Natural killer cell (primary cell): ENCODE measurements at regions not wholly inside any gene's neighbourhood (a gene's known extent, or its start where the extent isn't known, plus 50 kb on each side); places are given as distances from the start of the nearest gene placed in this dataset.

Source experiments
- ATAC-seq, 3 donors: fragments of 150-1000 bp in 2 of 3; fragments of 200-7000 bp in 1 of 3; cut with Tn5 transposase; 1 replicate in 1 of 3; 2 replicates in 2 of 3; pipeline ENCODE4 v1.10.0; 2021; ENCODE audit warnings: mild to moderate bottlenecking in 2 of 3, moderate library complexity in 2 of 3
- DNase-seq, 2 donors: peaks; one replicate each; pipeline versions ENCODE4 v3.0.0 to v3.0.0-alpha.2; 2013 to 2021; ENCODE audit warnings: mixed read lengths in 1 of 2
- H3K27ac ChIP-seq: one replicate; pipeline ENCODE4 v1.5.1; 2013; ENCODE audit warnings: mild to moderate bottlenecking, low read length
- H3K27me3 ChIP-seq: one replicate; pipeline ENCODE4 v1.6.1; 2013; ENCODE audit warnings: low read length; ENCODE audit not compliant: control insufficient read depth, insufficient read depth
- H3K36me3 ChIP-seq: one replicate; pipeline ENCODE4 v1.6.1; 2013; ENCODE audit warnings: low read length; ENCODE audit not compliant: control insufficient read depth, insufficient read depth
- H3K4me1 ChIP-seq: one replicate; pipeline ENCODE4 v1.6.1; 2013; ENCODE audit warnings: low read length; ENCODE audit not compliant: control insufficient read depth, insufficient read depth
- H3K4me3 ChIP-seq: one replicate; pipeline ENCODE4 v1.5.1; 2013; ENCODE audit warnings: low read length
- H3K9me3 ChIP-seq: one replicate; pipeline ENCODE4 v1.6.1; 2013; ENCODE audit warnings: low read length; ENCODE audit not compliant: control insufficient read depth, insufficient read depth
- H3K27ac Mint-ChIP-seq, 2 donors: one replicate each; pipeline ENCODE4 v1.8.0; 2022; ENCODE audit warnings: mild to moderate bottlenecking in 2 of 2, mixed read lengths in 2 of 2, moderate library complexity in 1 of 2
- H3K27me3 Mint-ChIP-seq, 2 donors: one replicate each; pipeline ENCODE4 v1.8.0; 2022; ENCODE audit warnings: low read depth in 2 of 2, mixed read lengths in 2 of 2
- H3K36me3 Mint-ChIP-seq: one replicate; pipeline ENCODE4 v1.8.0; 2022; ENCODE audit warnings: mixed read lengths
- H3K4me1 Mint-ChIP-seq, 2 donors: one replicate each; pipeline ENCODE4 v1.8.0; 2022; ENCODE audit warnings: mixed read lengths in 2 of 2
- H3K4me3 Mint-ChIP-seq: one replicate; pipeline ENCODE4 v1.8.0; 2022; ENCODE audit warnings: mild to moderate bottlenecking, moderate library complexity, mixed read lengths
- H3K9me3 Mint-ChIP-seq, 2 donors: one replicate each; pipeline ENCODE4 v1.8.0; 2022; ENCODE audit warnings: mixed read lengths in 2 of 2
- CTCF ChIP-seq: fragments of 200-600 bp; IDR thresholded peaks from one replicate; pipeline ENCODE4 v1.8.0; 2022; ENCODE audit warnings: antibody characterized with exemption
- WGBS: methylation state at CpG from one replicate; pipeline ENCODE4 v1.1.7; 2013; ENCODE audit warnings: missing lambda C conversion rate; ENCODE audit not compliant: insufficient coverage; 5-methylcytosine and 5-hydroxymethylcytosine counted together
- intact Hi-C: fragments of 100-400 bp; cut with micrococcal nuclease; formaldehyde crosslinking; loops from one replicate; pipeline ENCODE4 v1.14.2; 2022

- no peaks in the 10 kb centered on the region for H3K4me1 Mint-ChIP-seq
- intact Hi-C loops: no loop called here
- H3K4me3 Mint-ChIP-seq: no peak overlapping the region
- no peaks in the 10 kb centered on the region for H3K9me3 ChIP-seq
- H3K4me3 ChIP-seq: no peak overlapping the region
- H3K27ac Mint-ChIP-seq: no peak overlapping the region
- H3K9me3 Mint-ChIP-seq: no peaks in the 10 kb centered on the region
- peaks cover 6 to 28% of the 10 kb centered on the region in 2 donors for H3K27me3 Mint-ChIP-seq
- H3K36me3 ChIP-seq: no peaks in the 10 kb centered on the region
- H3K36me3 Mint-ChIP-seq: no peaks in the 10 kb centered on the region
- ATAC-seq (no peak), DNase-seq (no peak)
- H3K27ac ChIP-seq: no peak overlapping the region
- TF ChIP-seq CTCF: no peak
- H3K4me1 ChIP-seq: no peaks in the 10 kb centered on the region
- WGBS: 43% methylated on average over 3 of the region's 3 CpGs
- no peaks in the 10 kb centered on the region for H3K27me3 ChIP-seq
These were observed 103.3 kb upstream of the PFKP start for GRCh38 chr10:2963889-2964631.

DNA sequence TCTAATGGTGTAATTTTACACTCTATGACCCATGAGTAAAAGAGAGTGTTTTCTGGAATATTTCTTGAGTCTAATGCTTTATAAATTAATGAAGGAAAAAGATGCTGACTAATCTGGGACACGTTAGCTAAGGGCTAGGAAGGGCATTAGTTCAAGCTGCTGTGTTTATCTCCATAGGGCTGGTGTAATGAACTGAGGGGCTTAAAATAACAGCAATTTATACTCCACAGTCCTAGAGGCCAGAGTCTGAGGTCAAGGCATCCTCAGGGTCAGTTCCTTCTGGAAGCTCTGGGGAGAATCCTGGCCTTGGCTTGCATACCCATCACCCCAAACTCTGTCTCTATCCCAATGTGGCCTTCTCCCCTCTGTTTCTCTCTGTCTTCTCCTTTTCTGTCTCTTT, 105.2 kb upstream of the PFKP start:
- H3K36me3 ChIP-seq: no peaks in the 10 kb centered on the region
- Mint-ChIP-seq H3K27ac (no peak overlapping the region), H3K4me3 (no peak overlapping the region), H3K9me3 (no peaks in the 10 kb centered on the region), H3K4me1 (no peaks in the 10 kb centered on the region), H3K27me3 (peaks cover 6 to 20% of the 10 kb centered on the region in 2 donors), H3K36me3 (no peaks in the 10 kb centered on the region)
- WGBS: 67% methylated on average over 1 of the region's 1 CpG
- ATAC-seq (no peak), DNase-seq (no peak)
- no peaks in the 10 kb centered on the region for H3K9me3 ChIP-seq
- intact Hi-C loops: no loop called here
- H3K4me3 ChIP-seq: no peak overlapping the region
- H3K4me1 ChIP-seq: no peaks in the 10 kb centered on the region
- TF ChIP-seq CTCF: no peak
- no peaks in the 10 kb centered on the region for H3K27me3 ChIP-seq
- H3K27ac ChIP-seq: no peak overlapping the region

DNA sequence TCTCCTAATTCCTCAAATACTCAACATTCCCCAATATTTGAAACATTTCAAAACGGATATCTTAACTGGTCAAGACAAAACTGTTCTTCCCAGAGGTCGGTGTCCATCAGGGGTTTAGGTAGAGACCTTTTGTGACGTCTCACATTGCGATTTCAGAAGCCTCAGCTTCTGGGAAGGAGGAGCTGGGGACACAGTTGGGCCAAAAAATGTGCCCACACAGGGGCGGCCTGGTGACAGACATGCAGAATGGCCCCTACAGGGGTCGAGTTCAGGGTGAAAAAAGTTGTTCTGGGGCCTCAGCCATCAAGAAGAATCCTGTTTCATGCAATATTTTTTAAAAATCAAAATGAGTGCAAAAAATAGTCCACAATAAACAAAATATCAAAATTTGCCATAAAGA, 108.7 kb upstream of the PFKP start:
- no peak for TF ChIP-seq CTCF
- H3K36me3 Mint-ChIP-seq: no peaks in the 10 kb centered on the region
- ATAC-seq (no peak), DNase-seq (no peak)
- H3K27ac Mint-ChIP-seq: no peak overlapping the region
- no peak overlapping the region for H3K4me3 ChIP-seq
- no peaks in the 10 kb centered on the region for H3K27me3 ChIP-seq
- no peaks in the 10 kb centered on the region for H3K9me3 ChIP-seq
- peaks cover 7 to 9% of the 10 kb centered on the region in 2 donors for H3K27me3 Mint-ChIP-seq
- WGBS: 79% methylated on average over 6 of the region's 6 CpGs
- H3K4me3 Mint-ChIP-seq: no peak overlapping the region
- no peak overlapping the region for H3K27ac ChIP-seq
- no peaks in the 10 kb centered on the region for H3K4me1 ChIP-seq
- H3K36me3 ChIP-seq: no peaks in the 10 kb centered on the region
- no peaks in the 10 kb centered on the region for H3K4me1 Mint-ChIP-seq
- intact Hi-C loops: no loop called here
- no peaks in the 10 kb centered on the region for H3K9me3 Mint-ChIP-seq

DNA sequence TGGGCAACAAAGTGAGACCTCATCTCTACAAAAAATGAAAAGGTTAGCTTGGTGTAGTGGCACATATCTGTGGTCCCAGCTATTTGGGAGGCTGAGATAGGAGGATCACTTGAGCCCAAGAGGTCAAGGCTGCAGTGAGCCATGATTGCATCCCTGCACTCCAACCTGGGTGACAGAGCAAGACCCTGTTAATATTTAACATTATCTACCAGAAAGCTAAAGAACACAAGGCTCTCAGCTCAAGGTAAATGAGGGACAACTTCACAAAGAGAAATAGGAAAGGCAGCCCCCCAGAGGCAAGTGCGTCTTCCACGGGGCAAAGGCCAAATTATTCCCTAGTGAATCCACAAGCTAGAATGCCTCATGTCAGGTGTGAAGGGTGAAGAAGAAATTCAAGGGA, 109.6 kb upstream of the PFKP start:
- no peaks in the 10 kb centered on the region for H3K27me3 ChIP-seq
- Mint-ChIP-seq H3K9me3 (no peaks in the 10 kb centered on the region), H3K27ac (no peak overlapping the region), H3K27me3 (peaks cover 7 to 9% of the 10 kb centered on the region in 2 donors), H3K36me3 (no peaks in the 10 kb centered on the region), H3K4me1 (no peaks in the 10 kb centered on the region), H3K4me3 (no peak overlapping the region)
- ATAC-seq (no peak), DNase-seq (no peak)
- 80% methylated on average over 2 of the region's 2 CpGs for WGBS
- intact Hi-C loops: no loop called here
- H3K4me1 ChIP-seq: no peaks in the 10 kb centered on the region
- H3K36me3 ChIP-seq: no peaks in the 10 kb centered on the region
- H3K27ac ChIP-seq: no peak overlapping the region
- TF ChIP-seq CTCF: no peak
- H3K4me3 ChIP-seq: no peak overlapping the region
- no peaks in the 10 kb centered on the region for H3K9me3 ChIP-seq
